Type B pancreatic cell (in vitro differentiated cells): ENCODE measurements at regions not wholly inside any gene's neighbourhood (a gene's known extent, or its start where the extent isn't known, plus 50 kb on each side); places are given as distances from the start of the nearest gene placed in this dataset.
A peak's percentile ranks its signal among the peaks of the same experiment; 100 is the strongest.

Experiments
- DNase-seq: peaks from one replicate; pipeline ENCODE4 v3.0.0; 2021; ENCODE audit warnings: mixed read lengths; ENCODE audit not compliant: unreplicated experiment; ENCODE audit errors: extremely low spot score
- H3K27ac Mint-ChIP-seq: 2 replicates; pipeline ENCODE4 v1.8.0; 2021; ENCODE audit warnings: mild to moderate bottlenecking, mixed read lengths
- H3K27me3 Mint-ChIP-seq: 2 replicates; pipeline ENCODE4 v1.8.0; 2021; ENCODE audit warnings: mixed read lengths
- H3K36me3 Mint-ChIP-seq: 2 replicates; pipeline ENCODE4 v1.8.0; 2021; ENCODE audit warnings: mixed read lengths
- H3K4me1 Mint-ChIP-seq: one replicate; pipeline ENCODE4 v1.8.0; 2021; ENCODE audit warnings: mixed read lengths; ENCODE audit not compliant: unreplicated experiment
- H3K4me3 Mint-ChIP-seq: 2 replicates; pipeline ENCODE4 v1.8.0; 2021; ENCODE audit warnings: mild to moderate bottlenecking, mixed read lengths
- H3K9me3 Mint-ChIP-seq: 2 replicates; pipeline ENCODE4 v1.8.0; 2021; ENCODE audit warnings: mixed read lengths
- TF ChIP-seq, protein P1 (sequence below): fragments of 200-600 bp; sonication (generic); conservative IDR thresholded peaks from 2 replicates; pipeline ENCODE4 v1.5.0; 2021; ENCODE audit warnings: antibody characterized with exemption, mild to moderate bottlenecking

GRCh38 chr3:102174312-102174712 lies 260.5 kb upstream of the ZPLD1 start:
- no peaks in the 10 kb centered on the region for H3K9me3 Mint-ChIP-seq
- H3K27ac Mint-ChIP-seq, result peak overlapping the region; percentile 3
- H3K4me3 Mint-ChIP-seq, result no peak overlapping the region
- DNase-seq, result no peak
- H3K27me3 Mint-ChIP-seq, result no peaks in the 10 kb centered on the region
- H3K36me3 Mint-ChIP-seq, result no peaks in the 10 kb centered on the region
- TF ChIP-seq, protein P1, sequence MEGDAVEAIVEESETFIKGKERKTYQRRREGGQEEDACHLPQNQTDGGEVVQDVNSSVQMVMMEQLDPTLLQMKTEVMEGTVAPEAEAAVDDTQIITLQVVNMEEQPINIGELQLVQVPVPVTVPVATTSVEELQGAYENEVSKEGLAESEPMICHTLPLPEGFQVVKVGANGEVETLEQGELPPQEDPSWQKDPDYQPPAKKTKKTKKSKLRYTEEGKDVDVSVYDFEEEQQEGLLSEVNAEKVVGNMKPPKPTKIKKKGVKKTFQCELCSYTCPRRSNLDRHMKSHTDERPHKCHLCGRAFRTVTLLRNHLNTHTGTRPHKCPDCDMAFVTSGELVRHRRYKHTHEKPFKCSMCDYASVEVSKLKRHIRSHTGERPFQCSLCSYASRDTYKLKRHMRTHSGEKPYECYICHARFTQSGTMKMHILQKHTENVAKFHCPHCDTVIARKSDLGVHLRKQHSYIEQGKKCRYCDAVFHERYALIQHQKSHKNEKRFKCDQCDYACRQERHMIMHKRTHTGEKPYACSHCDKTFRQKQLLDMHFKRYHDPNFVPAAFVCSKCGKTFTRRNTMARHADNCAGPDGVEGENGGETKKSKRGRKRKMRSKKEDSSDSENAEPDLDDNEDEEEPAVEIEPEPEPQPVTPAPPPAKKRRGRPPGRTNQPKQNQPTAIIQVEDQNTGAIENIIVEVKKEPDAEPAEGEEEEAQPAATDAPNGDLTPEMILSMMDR, result no peak
- peaks cover 8% of the 10 kb centered on the region for H3K4me1 Mint-ChIP-seq

GRCh38 chr3:102174832-102175374 lies 259.9 kb upstream of the ZPLD1 start:
- no peak for DNase-seq
- TF ChIP-seq, protein P1, result no peak
- Mint-ChIP-seq H3K27ac (peak overlapping the region; percentile 3), H3K27me3 (no peaks in the 10 kb centered on the region), H3K4me1 (peaks cover 9% of the 10 kb centered on the region), H3K36me3 (no peaks in the 10 kb centered on the region), H3K4me3 (no peak overlapping the region), H3K9me3 (no peaks in the 10 kb centered on the region)

GRCh38 chr3:102176333-102177050 lies 258.3 kb upstream of the ZPLD1 start:
- Mint-ChIP-seq H3K27ac (no peak overlapping the region), H3K36me3 (no peaks in the 10 kb centered on the region), H3K27me3 (no peaks in the 10 kb centered on the region), H3K4me3 (no peak overlapping the region), H3K9me3 (no peaks in the 10 kb centered on the region), H3K4me1 (peaks cover 7% of the 10 kb centered on the region)
- TF ChIP-seq, protein P1, result no peak
- no peak for DNase-seq

DNA sequence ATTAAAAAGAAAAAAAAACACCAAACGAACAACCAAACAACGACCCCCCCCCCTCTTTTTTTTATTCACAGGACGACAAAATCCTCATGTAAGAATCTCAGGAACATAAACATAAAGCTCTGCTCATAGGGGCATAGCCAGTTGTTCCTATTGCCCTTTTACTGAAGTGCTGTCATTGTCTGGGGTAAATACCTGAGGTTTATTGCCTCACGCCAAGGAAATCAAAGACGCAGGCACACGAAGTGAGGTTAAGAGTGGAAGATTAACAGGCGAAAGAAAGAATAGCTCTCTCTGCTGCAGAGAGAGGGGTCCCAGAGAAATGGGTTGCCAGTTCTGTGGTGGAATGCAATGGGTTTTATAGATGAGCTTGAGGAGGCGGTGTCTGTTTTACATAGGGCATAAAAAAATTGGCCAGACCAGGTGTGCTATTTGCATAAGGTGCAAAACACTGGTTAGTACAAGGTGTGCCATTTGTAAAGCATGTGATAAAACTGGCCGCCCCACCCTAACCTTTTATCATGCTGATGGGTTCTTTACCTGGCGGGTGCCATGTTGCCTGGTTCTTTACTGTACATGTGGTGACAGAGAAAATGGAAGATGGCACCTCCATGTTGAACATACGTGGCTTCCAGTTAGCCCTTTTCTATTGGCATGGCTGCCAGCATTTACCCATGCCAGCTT lies 257.6 kb upstream of the ZPLD1 start:
- TF ChIP-seq, protein P1, result no peak
- H3K4me3 Mint-ChIP-seq, result no peak overlapping the region
- H3K9me3 Mint-ChIP-seq, result no peaks in the 10 kb centered on the region
- DNase-seq, result no peak
- no peaks in the 10 kb centered on the region for H3K36me3 Mint-ChIP-seq
- H3K27me3 Mint-ChIP-seq, result no peaks in the 10 kb centered on the region
- no peak overlapping the region for H3K27ac Mint-ChIP-seq
- H3K4me1 Mint-ChIP-seq, result peaks cover 7% of the 10 kb centered on the region

DNA sequence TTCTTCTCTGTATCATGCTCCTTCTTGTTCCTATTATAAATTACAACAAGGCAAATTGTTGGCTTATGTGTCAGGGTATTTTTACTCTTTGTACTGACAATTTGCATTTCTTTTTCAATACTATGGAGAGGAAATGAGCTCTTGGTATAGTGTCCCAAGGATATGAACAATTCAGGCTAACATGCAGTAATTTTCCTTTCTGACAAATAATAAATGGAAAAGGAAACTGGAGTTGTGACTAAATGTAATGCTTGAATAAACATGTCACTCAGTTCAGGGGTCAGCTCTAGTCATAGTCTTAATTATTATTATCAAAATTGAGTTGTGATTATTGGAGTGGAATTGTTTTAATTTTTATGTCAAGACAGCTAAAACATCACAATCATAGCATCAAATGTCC lies 256.0 kb upstream of the ZPLD1 start:
- H3K4me3 Mint-ChIP-seq, result no peak overlapping the region
- TF ChIP-seq, protein P1, result no peak
- peak overlapping the region; percentile 22 for H3K27ac Mint-ChIP-seq
- no peak for DNase-seq
- H3K27me3 Mint-ChIP-seq, result no peaks in the 10 kb centered on the region
- no peaks in the 10 kb centered on the region for H3K9me3 Mint-ChIP-seq
- H3K36me3 Mint-ChIP-seq, result no peaks in the 10 kb centered on the region
- H3K4me1 Mint-ChIP-seq, result peaks cover 16% of the 10 kb centered on the region
